ENCODE measurements at regions not wholly inside any gene's neighbourhood (a gene's known extent, or its start where the extent isn't known, plus 50 kb on each side); places are given as distances from the start of the nearest gene placed in this dataset.
"Not testable (repeated sequence)": the region's sequence is repeated elsewhere in the genome, so short reads cannot be mapped to it uniquely, and the experiment has no call there.

GRCh38 chr4:124978536-124978935 lies 266.0 kb upstream of the ANKRD50 start:
- DNase-seq: not testable (repeated sequence)

GRCh38 chr4:124977045-124977444 lies 264.5 kb upstream of the ANKRD50 start:
- no peak for DNase-seq

GRCh38 chr4:124974152-124974551 lies 261.6 kb upstream of the ANKRD50 start:
- no peak for DNase-seq

- DNase-seq: no peak
Observed at GRCh38 chr4:124973716-124974115, 261.2 kb upstream of the ANKRD50 start.

- no peak for DNase-seq
Observed at GRCh38 chr4:124970011-124970410, 257.5 kb upstream of the ANKRD50 start.

GRCh38 chr4:124965497-124965891 lies 253.0 kb upstream of the ANKRD50 start:
- no peak for DNase-seq

- DNase-seq: no peak
Observed at GRCh38 chr4:124964852-124965496, 252.4 kb upstream of the ANKRD50 start.

GRCh38 chr4:124964251-124964650 lies 251.7 kb upstream of the ANKRD50 start:
- no peak for DNase-seq

- DNase-seq: no peak
Observed at GRCh38 chr4:124961138-124961750, 248.7 kb upstream of the ANKRD50 start.

GRCh38 chr4:124958847-124959246 lies 246.3 kb upstream of the ANKRD50 start:
- DNase-seq: no peak

GRCh38 chr4:124955476-124955875 lies 242.9 kb upstream of the ANKRD50 start:
- DNase-seq: no peak

GRCh38 chr4:124954046-124954445 lies 241.5 kb upstream of the ANKRD50 start:
- no peak for DNase-seq

GRCh38 chr4:124953486-124953885 lies 241.0 kb upstream of the ANKRD50 start:
- no peak for DNase-seq

GRCh38 chr4:124953061-124953460 lies 240.5 kb upstream of the ANKRD50 start:
- no peak for DNase-seq

GRCh38 chr4:124952601-124953000 lies 240.1 kb upstream of the ANKRD50 start:
- no peak for DNase-seq

GRCh38 chr4:124948976-124949597 lies 236.6 kb upstream of the ANKRD50 start:
- DNase-seq: no peak

- no peak for DNase-seq
Observed at GRCh38 chr4:124947622-124948265, 235.2 kb upstream of the ANKRD50 start.

- no peak for DNase-seq
Observed at GRCh38 chr4:124946696-124947095, 234.2 kb upstream of the ANKRD50 start.

GRCh38 chr4:124945422-124945821 lies 232.9 kb upstream of the ANKRD50 start:
- DNase-seq: no peak

- DNase-seq: peak; percentile 3
Observed at GRCh38 chr4:124943938-124944337, 231.4 kb upstream of the ANKRD50 start.

- no peak for DNase-seq
Observed at GRCh38 chr4:124943145-124943889, 230.8 kb upstream of the ANKRD50 start.

GRCh38 chr4:124941267-124941666 lies 228.7 kb upstream of the ANKRD50 start:
- no peak for DNase-seq

- no peak for DNase-seq
Observed at GRCh38 chr4:124940387-124940786, 227.9 kb upstream of the ANKRD50 start.

Data from hematopoietic multipotent progenitor cell treated with erythropoietin and hydrocortisone succinate and interleukin-3 and kit ligand, for 8 days (in vitro differentiated cells).